GM23248 (cell line): ENCODE measurements at regions not wholly inside any gene's neighbourhood (a gene's known extent, or its start where the extent isn't known, plus 50 kb on each side); places are given as distances from the start of the nearest gene placed in this dataset.
"Not testable (repeated sequence)": the region's sequence is repeated elsewhere in the genome, so short reads cannot be mapped to it uniquely, and the experiment has no call there.

ENCODE experiments used
- DNase-seq: peaks from one replicate; pipeline ENCODE4 v3.0.0-alpha.2; 2015
- H2AFZ ChIP-seq: fragments of 200-600 bp; sonication (generic); 2 replicates; pipeline ENCODE4 v1.6.1; 2016; ENCODE audit warnings: antibody characterized with exemption
- H3F3A ChIP-seq: fragments of 200-600 bp; sonication (generic); 2 replicates; pipeline ENCODE4 v1.6.1; 2016; ENCODE audit warnings: mild to moderate bottlenecking, antibody characterized with exemption, mixed run types; ENCODE audit not compliant: insufficient read depth
- H3K27ac ChIP-seq: fragments of 200-600 bp; sonication (generic); 2 replicates; pipeline ENCODE4 v1.5.1; 2016; ENCODE audit warnings: mild to moderate bottlenecking
- H3K27me3 ChIP-seq: fragments of 200-600 bp; sonication (generic); replicated peaks from 2 replicates; pipeline ENCODE4 v1.6.1; 2016; ENCODE audit warnings: mild to moderate bottlenecking; ENCODE audit not compliant: insufficient read depth
- H3K36me3 ChIP-seq: fragments of 200-600 bp; sonication (generic); 2 replicates; pipeline ENCODE4 v1.6.1; 2016; ENCODE audit warnings: low read depth, mild to moderate bottlenecking
- H3K4me1 ChIP-seq: fragments of 200-600 bp; sonication (generic); 2 replicates; pipeline ENCODE4 v1.6.1; 2016; ENCODE audit warnings: mild to moderate bottlenecking; ENCODE audit not compliant: insufficient read depth
- H3K4me2 ChIP-seq: fragments of 200-600 bp; sonication (generic); one replicate; pipeline ENCODE4 v1.6.1; 2016; ENCODE audit warnings: mild to moderate bottlenecking; ENCODE audit not compliant: unreplicated experiment
- H3K4me3 ChIP-seq: fragments of 200-600 bp; sonication (generic); 2 replicates; pipeline ENCODE4 v1.5.1; 2016; ENCODE audit warnings: mild to moderate bottlenecking
- H3K79me2 ChIP-seq: fragments of 200-600 bp; sonication (generic); 2 replicates; pipeline ENCODE4 v1.6.1; 2016; ENCODE audit warnings: mild to moderate bottlenecking; ENCODE audit not compliant: insufficient read depth
- H3K9ac ChIP-seq: fragments of 200-600 bp; sonication (generic); 2 replicates; pipeline ENCODE4 v1.6.1; 2016; ENCODE audit warnings: mild to moderate bottlenecking
- H3K9me2 ChIP-seq: fragments of 200-600 bp; sonication (generic); 2 replicates; pipeline ENCODE4 v1.6.1; 2016; ENCODE audit warnings: mixed run types, mild to moderate bottlenecking, moderate library complexity; ENCODE audit not compliant: insufficient read depth
- H3K9me3 ChIP-seq: fragments of 200-600 bp; sonication (generic); one replicate; pipeline ENCODE4 v1.6.1; 2017; ENCODE audit warnings: low read depth
- H4K20me1 ChIP-seq: fragments of 200-600 bp; sonication (generic); 2 replicates; pipeline ENCODE4 v1.6.0; 2016; ENCODE audit not compliant: insufficient read depth
- EZH2 ChIP-seq: fragments of 200-600 bp; sonication (generic); IDR thresholded peaks from 2 replicates; pipeline ENCODE4 v1.6.1; 2018; ENCODE audit warnings: antibody characterized with exemption, mild to moderate bottlenecking; ENCODE audit not compliant: insufficient read depth, poor library complexity, severe bottlenecking
- EZH2phosphoT487 ChIP-seq: fragments of 200-600 bp; sonication (generic); IDR thresholded peaks from 2 replicates; pipeline ENCODE4 v1.6.1; 2018; ENCODE audit warnings: antibody characterized with exemption, moderate library complexity, mild to moderate bottlenecking, low read depth; ENCODE audit not compliant: insufficient read depth
- WGBS, 2 experiments: methylation state at CpG; one replicate each; pipeline ENCODE4 v1.1.6; 2015 to 2017; ENCODE audit warnings: low lambda C conversion rate in 2 of 2, low coverage in 1 of 2; ENCODE audit errors: missing lambda C conversion rate in 2 of 2; 5-methylcytosine and 5-hydroxymethylcytosine counted together
- in situ Hi-C: fragments of 300-500 bp; cut with MboI; formaldehyde crosslinking; loops from 2 replicates; pipeline ENCODE4 v1.15.0; 2020

DNA sequence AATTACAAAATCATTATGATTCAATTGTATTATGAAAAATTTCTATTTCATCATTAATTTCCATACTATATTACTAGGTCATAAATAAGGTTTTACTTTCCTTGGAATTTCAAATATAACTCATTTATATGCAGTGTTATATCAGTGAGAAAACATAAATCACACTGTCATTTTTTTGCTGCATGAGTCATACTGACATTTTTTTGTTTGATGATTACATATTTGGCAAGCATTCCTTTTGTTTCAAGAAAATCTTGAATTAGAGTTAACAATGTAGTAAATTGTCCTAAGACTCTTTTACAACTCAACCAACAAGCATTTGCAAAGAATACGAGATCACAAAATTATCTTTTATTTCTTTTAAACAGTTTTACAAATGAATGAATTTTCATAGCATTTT, 298.4 kb upstream of the SEMA6A start:
- Histone ChIP-seq H3K27ac (no peak overlapping the region), H3K9me2 (no peaks in the 10 kb centered on the region), H3K79me2 (no peaks in the 10 kb centered on the region), H3K36me3 (no peaks in the 10 kb centered on the region), H3F3A (no peaks in the 10 kb centered on the region), H4K20me1 (no peaks in the 10 kb centered on the region), H3K4me1 (no peaks in the 10 kb centered on the region), H3K9me3 (no peaks in the 10 kb centered on the region), H3K27me3 (no peaks in the 10 kb centered on the region), H2AFZ (no peak overlapping the region), H3K4me3 (no peak overlapping the region), H3K4me2 (no peak overlapping the region), H3K9ac (no peak overlapping the region)
- in situ Hi-C loops: no loop called here
- TF ChIP-seq EZH2: no peak
- TF ChIP-seq EZH2phosphoT487: no peak
- DNase-seq: no peak
- WGBS, 2 experiments: 0 to 4% methylated on average over 1 of the region's 1 CpG

DNA sequence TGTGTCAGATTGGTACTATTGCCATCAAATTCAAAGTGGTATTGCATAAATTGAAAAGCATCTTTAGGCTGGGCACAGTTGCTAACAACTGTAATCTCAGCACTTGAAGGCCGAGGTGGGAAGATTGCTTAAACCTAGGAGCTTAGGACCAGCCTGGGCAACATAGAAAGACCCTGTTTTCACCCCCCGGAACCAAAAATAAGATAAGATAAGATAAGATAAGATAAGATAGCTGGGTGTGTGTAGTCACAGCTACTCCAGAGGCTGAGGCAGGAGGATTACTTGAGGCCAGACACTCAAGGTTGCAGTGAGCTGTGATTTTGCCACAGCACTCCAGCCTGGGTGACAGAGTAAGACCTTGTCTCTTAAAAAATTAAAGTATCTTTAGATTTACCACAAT, 297.9 kb upstream of the SEMA6A start:
- H3K9me3 ChIP-seq: no peaks in the 10 kb centered on the region
- no peak for DNase-seq
- no peak overlapping the region for H3K4me2 ChIP-seq
- no peaks in the 10 kb centered on the region for H3K4me1 ChIP-seq
- H3K79me2 ChIP-seq: no peaks in the 10 kb centered on the region
- H3K4me3 ChIP-seq: no peak overlapping the region
- no peaks in the 10 kb centered on the region for H3K27me3 ChIP-seq
- TF ChIP-seq EZH2phosphoT487: no peak
- TF ChIP-seq EZH2: no peak
- no peaks in the 10 kb centered on the region for H3K36me3 ChIP-seq
- in situ Hi-C loops: no loop called here
- no peak overlapping the region for H3K9ac ChIP-seq
- no peaks in the 10 kb centered on the region for H3F3A ChIP-seq
- no peak overlapping the region for H3K27ac ChIP-seq
- H3K9me2 ChIP-seq: no peaks in the 10 kb centered on the region
- 61 to 64% methylated on average over 2 of the region's 2 CpGs for WGBS, 2 experiments
- H2AFZ ChIP-seq: no peak overlapping the region
- H4K20me1 ChIP-seq: no peaks in the 10 kb centered on the region

DNA sequence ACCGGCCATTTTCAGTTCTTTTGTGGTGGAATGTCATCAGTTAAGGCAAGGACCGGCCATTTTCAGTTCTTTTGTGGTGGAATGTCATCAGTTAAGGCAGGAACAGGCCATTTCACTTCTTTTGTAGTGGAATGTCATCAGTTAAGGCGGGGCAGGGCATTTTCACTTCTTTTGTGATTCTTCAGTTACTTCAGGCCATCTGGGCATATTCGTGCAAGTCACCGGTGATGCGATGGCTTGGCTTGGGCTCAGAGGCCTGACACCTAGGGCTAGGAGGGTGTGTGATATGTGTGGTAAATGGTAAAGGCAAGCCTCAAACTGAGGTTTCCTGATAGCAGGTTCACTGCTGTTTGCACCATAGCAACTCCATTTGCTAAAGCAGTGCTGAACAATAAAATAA, 293.2 kb upstream of the SEMA6A start:
- H3K4me3 ChIP-seq, DNase-seq, H3K4me2 ChIP-seq, H3K27me3 ChIP-seq, H3K36me3 ChIP-seq, H4K20me1 ChIP-seq, H3F3A ChIP-seq, H3K9me3 ChIP-seq, H3K79me2 ChIP-seq, H3K9me2 ChIP-seq, in situ Hi-C loops, H2AFZ ChIP-seq, H3K4me1 ChIP-seq, H3K9ac ChIP-seq, H3K27ac ChIP-seq: not testable (repeated sequence)
- WGBS, 2 experiments: 45 to 49% methylated on average over 6 of the region's 6 CpGs

DNA sequence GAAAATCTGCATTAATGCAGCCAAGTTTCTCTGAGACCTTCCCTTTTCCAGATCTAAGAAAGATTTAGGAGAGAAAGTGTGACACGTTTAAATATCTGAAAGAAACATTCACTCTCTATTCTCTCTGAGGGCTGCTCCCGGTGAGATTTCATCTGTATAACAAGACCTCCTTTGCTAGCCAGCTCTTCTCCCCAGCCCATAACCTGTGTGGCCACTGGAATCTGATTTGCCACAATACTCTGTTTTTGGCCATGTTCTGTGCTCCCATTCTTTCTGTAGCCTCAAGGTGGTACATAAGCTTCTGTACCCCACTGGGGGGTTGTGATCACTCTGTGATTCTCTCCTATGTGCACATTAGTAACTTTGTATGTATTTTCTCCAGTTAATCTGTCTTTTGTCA, 291.0 kb upstream of the SEMA6A start:
- no peak overlapping the region for H3K4me3 ChIP-seq

DNA sequence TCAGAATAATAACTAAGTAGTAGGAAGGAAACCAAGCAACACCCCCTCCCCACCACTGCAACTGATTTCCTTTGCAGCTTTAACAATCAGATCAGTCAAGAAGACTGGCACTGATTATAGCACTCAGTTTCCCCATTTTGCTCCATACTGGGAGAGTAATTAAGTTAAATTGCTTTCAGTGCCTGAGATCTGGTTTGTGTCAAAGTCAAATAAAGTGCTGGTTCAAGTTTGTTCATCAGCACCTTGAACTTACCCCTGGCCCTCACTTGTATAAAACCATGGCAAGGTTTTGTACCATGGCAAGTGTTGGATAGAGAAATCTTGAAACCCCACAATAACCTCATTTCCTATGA, 290.2 kb upstream of the SEMA6A start:
- TF ChIP-seq EZH2phosphoT487 (no peak), EZH2 (no peak)
- no peaks in the 10 kb centered on the region for H3K36me3 ChIP-seq
- no peaks in the 10 kb centered on the region for H3K79me2 ChIP-seq
- no peaks in the 10 kb centered on the region for H3K9me2 ChIP-seq
- in situ Hi-C loops: no loop called here
- no peak overlapping the region for H3K9ac ChIP-seq
- no peaks in the 10 kb centered on the region for H3K9me3 ChIP-seq
- DNase-seq: no peak
- H3K4me3 ChIP-seq: no peak overlapping the region
- no peaks in the 10 kb centered on the region for H3K27me3 ChIP-seq
- H4K20me1 ChIP-seq: no peaks in the 10 kb centered on the region
- H3F3A ChIP-seq: no peaks in the 10 kb centered on the region
- H3K4me1 ChIP-seq: no peaks in the 10 kb centered on the region
- no peak overlapping the region for H2AFZ ChIP-seq
- H3K4me2 ChIP-seq: no peak overlapping the region
- no peak overlapping the region for H3K27ac ChIP-seq

More for the DNA sequence above, 291.0 kb upstream of the SEMA6A start:
- no peak for DNase-seq
- WGBS, 2 experiments: 38 to 39% methylated on average over 2 of the region's 2 CpGs
- Histone ChIP-seq H3K9ac (no peak overlapping the region), H3K4me1 (no peaks in the 10 kb centered on the region), H2AFZ (no peak overlapping the region), H3K9me2 (no peaks in the 10 kb centered on the region), H3K9me3 (no peaks in the 10 kb centered on the region), H3F3A (no peaks in the 10 kb centered on the region), H3K79me2 (no peaks in the 10 kb centered on the region), H3K27me3 (no peaks in the 10 kb centered on the region), H3K27ac (no peak overlapping the region), H3K4me2 (no peak overlapping the region), H3K36me3 (no peaks in the 10 kb centered on the region), H4K20me1 (no peaks in the 10 kb centered on the region)
- in situ Hi-C loops: no loop called here
- TF ChIP-seq EZH2phosphoT487 (no peak), EZH2 (no peak)
